Gastroesophageal sphincter (tissue), 4 donors: ENCODE measurements at regions not wholly inside any gene's neighbourhood (a gene's known extent, or its start where the extent isn't known, plus 50 kb on each side); places are given as distances from the start of the nearest gene placed in this dataset.

Experiments used
- ATAC-seq: fragments of 150-250 bp; one replicate; pipeline ENCODE4 v1.9.1; 2016; ENCODE audit warnings: mild to moderate bottlenecking, moderate library complexity
- H3K27ac ChIP-seq, 4 donors: fragments of 200-600 bp; sonication (generic) in 3 of 4; 1 replicate in 3 of 4; 2 replicates in 1 of 4; pipeline ENCODE4 v1.5.1; 2016 to 2019
- H3K27me3 ChIP-seq: fragments of 200-600 bp; sonication (generic); one replicate; pipeline ENCODE4 v1.5.1; 2019
- H3K36me3 ChIP-seq, 2 donors: fragments of 200-600 bp; sonication (generic); one replicate each; pipeline ENCODE4 v1.5.1; 2019; ENCODE audit warnings: control low read depth in 1 of 2
- H3K4me1 ChIP-seq, 3 donors: fragments of 200-600 bp; sonication (generic); 1 replicate in 2 of 3; 2 replicates in 1 of 3; pipeline ENCODE4 v1.5.1; 2016 to 2019; ENCODE audit warnings: control low read depth in 2 of 3
- H3K4me3 ChIP-seq, 2 donors: fragments of 200-600 bp; sonication (generic); one replicate each; pipeline ENCODE4 v1.5.1; 2019; ENCODE audit warnings: mild to moderate bottlenecking in 1 of 2, moderate library complexity in 1 of 2
- H3K9me3 ChIP-seq, 3 donors: fragments of 200-600 bp; sonication (generic); one replicate each; pipeline ENCODE4 v1.5.1; 2017 to 2019; ENCODE audit warnings: control low read depth in 2 of 3
- CTCF ChIP-seq, 4 experiments: fragments of 200-600 bp in 2 of 4; fragments of 450-650 bp in 2 of 4; sonication (generic) in 1 of 4; IDR thresholded peaks; one replicate each; pipeline ENCODE4 v1.5.1; 2017 to 2019; ENCODE audit warnings: antibody characterized with exemption in 4 of 4, mild to moderate bottlenecking in 2 of 4, moderate library complexity in 2 of 4
- EP300 ChIP-seq: sonication (generic); formaldehyde crosslinking; IDR thresholded peaks from one replicate; pipeline ENCODE4 v1.6.1; 2017; ENCODE audit warnings: antibody characterized with exemption, mild to moderate bottlenecking
- POLR2A ChIP-seq, 2 donors: fragments of 450-650 bp; IDR thresholded peaks; one replicate each; pipeline ENCODE4 v1.6.1; 2017; ENCODE audit warnings: antibody characterized with exemption in 2 of 2, mild to moderate bottlenecking in 2 of 2, moderate library complexity in 1 of 2
- POLR2AphosphoS5 ChIP-seq: sonication (generic); formaldehyde crosslinking; IDR thresholded peaks from one replicate; pipeline ENCODE4 v1.6.1; 2017; ENCODE audit warnings: antibody characterized with exemption
- WGBS, 2 donors: methylation state at CpG; one replicate each; pipeline ENCODE4 v1.1.5; 2018; ENCODE audit warnings: low coverage in 1 of 2; 5-methylcytosine and 5-hydroxymethylcytosine counted together

DNA sequence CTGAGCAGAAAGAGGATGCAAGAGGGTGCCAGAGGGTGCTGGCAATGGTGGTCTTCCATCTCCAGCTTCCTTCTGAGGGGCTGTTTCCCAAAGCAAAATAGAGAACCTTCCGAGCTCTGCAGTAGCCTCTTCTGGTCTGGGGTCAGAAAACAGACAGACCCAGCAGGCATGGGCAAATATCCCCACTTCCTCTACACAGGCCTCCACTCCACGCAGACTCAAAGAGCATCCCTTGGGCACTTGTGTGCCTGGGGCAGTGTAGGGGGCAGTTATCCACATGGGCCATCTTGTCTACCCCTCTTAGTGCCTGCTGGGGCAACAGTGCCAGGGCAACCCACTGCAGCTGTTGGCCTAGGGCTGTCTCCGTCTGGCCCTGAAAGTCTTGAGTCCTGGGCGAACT lies 231.9 kb downstream of the TTC8 start:
- no peaks in the 10 kb centered on the region for H3K36me3 ChIP-seq
- H3K4me1 ChIP-seq, result no peaks in the 10 kb centered on the region
- no peaks in the 10 kb centered on the region for H3K27me3 ChIP-seq
- H3K27ac ChIP-seq, result no peak overlapping the region
- no peak overlapping the region for H3K4me3 ChIP-seq
- WGBS, 2 donors, result 83% methylated on average over 3 of the region's 4 CpGs; no CpG with 5 or more reads in 1 of the 2 donors
- H3K9me3 ChIP-seq, result peaks cover 0 to 9% (median 0%) of the 10 kb centered on the region in 3 donors
- ATAC-seq, result no peak
- TF ChIP-seq POLR2AphosphoS5 (no peak), CTCF (IDR thresholded peaks at IDR 0.05) (no peak), POLR2A (IDR thresholded peaks at IDR 0.05) (no peak)

DNA sequence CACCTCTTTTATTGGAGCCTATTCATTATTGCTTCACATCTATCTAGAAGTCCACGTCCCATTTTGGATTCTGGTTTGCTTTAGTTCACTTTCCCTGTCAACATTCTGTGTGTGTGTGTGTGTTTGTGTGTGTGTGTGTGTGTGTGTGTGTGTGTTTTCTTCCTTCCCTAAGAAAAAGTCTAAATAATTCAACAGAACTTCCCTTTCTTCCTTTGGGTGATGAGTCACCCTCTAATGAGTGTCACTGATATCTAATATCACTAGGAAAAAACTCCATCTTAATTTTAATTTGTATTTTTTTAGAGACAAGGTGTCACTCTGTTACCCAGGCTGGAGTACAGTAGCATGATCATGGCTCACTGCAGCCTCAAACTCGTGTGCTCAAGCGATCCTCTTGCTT lies 234.2 kb downstream of the TTC8 start:
- TF ChIP-seq EP300 (no peak), CTCF (IDR thresholded peaks at IDR 0.05) (no peak), POLR2A (IDR thresholded peaks at IDR 0.05) (no peak), POLR2AphosphoS5 (no peak)
- H3K4me3 ChIP-seq, result no peak overlapping the region
- no peaks in the 10 kb centered on the region for H3K27me3 ChIP-seq
- H3K27ac ChIP-seq, result no peak overlapping the region
- H3K4me1 ChIP-seq, result no peaks in the 10 kb centered on the region
- no peak for ATAC-seq
- no peaks in the 10 kb centered on the region for H3K36me3 ChIP-seq
- no peaks in the 10 kb centered on the region for H3K9me3 ChIP-seq
- WGBS, 2 donors, result 75 to 87% methylated on average over 1 to 3 of the region's 3 CpGs

- H3K4me3 ChIP-seq, result no peak overlapping the region
- no peak for TF ChIP-seq CTCF (IDR thresholded peaks at IDR 0.05)
- H3K4me1 ChIP-seq, result no peaks in the 10 kb centered on the region
- no peaks in the 10 kb centered on the region for H3K9me3 ChIP-seq
- no peaks in the 10 kb centered on the region for H3K27me3 ChIP-seq
- no peaks in the 10 kb centered on the region for H3K36me3 ChIP-seq
- no peak for ATAC-seq
- H3K27ac ChIP-seq, result no peak overlapping the region
These were observed 235.7 kb downstream of the TTC8 start for GRCh38 chr14:89060191-89060590.

GRCh38 chr14:89061696-89062095 lies 237.2 kb downstream of the TTC8 start:
- Histone ChIP-seq H3K9me3 (no peaks in the 10 kb centered on the region), H3K36me3 (no peaks in the 10 kb centered on the region), H3K4me3 (no peak overlapping the region), H3K4me1 (no peaks in the 10 kb centered on the region), H3K27me3 (no peaks in the 10 kb centered on the region), H3K27ac (no peak overlapping the region)
- WGBS, 2 donors, result 67% methylated on average over 1 of the region's 1 CpG; no CpG with 5 or more reads in 1 of the 2 donors
- ATAC-seq, result no peak
- TF ChIP-seq EP300 (no peak), POLR2AphosphoS5 (no peak), POLR2A (IDR thresholded peaks at IDR 0.05) (no peak), CTCF (IDR thresholded peaks at IDR 0.05) (no peak)

GRCh38 chr14:89065879-89066278 lies 241.4 kb downstream of the TTC8 start:
- no peak for ATAC-seq
- Histone ChIP-seq H3K36me3 (no peaks in the 10 kb centered on the region), H3K9me3 (no peaks in the 10 kb centered on the region), H3K27ac (no peak overlapping the region), H3K27me3 (no peaks in the 10 kb centered on the region), H3K4me1 (no peaks in the 10 kb centered on the region), H3K4me3 (no peak overlapping the region)
- TF ChIP-seq POLR2A (IDR thresholded peaks at IDR 0.05) (no peak), EP300 (no peak), CTCF (IDR thresholded peaks at IDR 0.05) (no peak), POLR2AphosphoS5 (no peak)
- WGBS, 2 donors, result 96 to 100% methylated on average over 1 to 2 of the region's 2 CpGs
